Endothelial cell of umbilical vein (primary cell): ENCODE measurements at regions not wholly inside any gene's neighbourhood (a gene's known extent, or its start where the extent isn't known, plus 50 kb on each side); places are given as distances from the start of the nearest gene placed in this dataset.

Experiments used
- BruUV-seq: library from RNA; stranded (reverse); fragments of 400-500 nt; replicated peaks from 2 replicates; lab custom pipeline; 2021; lab: Mats Ljungman, UMichigan
- CTCF ChIA-PET: fragments of 300-600, 350-600 bp; sonication (Branson Sonifier 250); formaldehyde crosslinking; loops from one replicate; lab custom pipeline; 2021; ENCODE audit warnings: antibody characterized with exemption, inconsistent platforms; lab: Charles Lee
- POLR2A ChIA-PET: fragments of 300-600, 350-600 bp; sonication (Branson Sonifier 250); formaldehyde crosslinking; loops from one replicate; lab custom pipeline; 2021; ENCODE audit warnings: antibody characterized with exemption, inconsistent platforms; lab: Charles Lee
- DNase-seq: peaks from one replicate; pipeline ENCODE4 v3.0.0-alpha.2; 2011; ENCODE audit warnings: low read depth, low spot score
- FAIRE-seq: peaks from 2 replicates; lab custom pipeline; 2011; peaks lifted over from hg19 to GRCh38; lab: Jason Lieb, UNC
- H2AFZ ChIP-seq: 2 replicates; pipeline ENCODE4 v1.6.0; 2012; ENCODE audit warnings: low read depth, low read length, control low read depth, inconsistent platforms
- H3K27ac ChIP-seq: 2 replicates; pipeline ENCODE4 v1.5.1; 2011; ENCODE audit warnings: low read depth, mild to moderate bottlenecking, control low read depth, low read length, moderate library complexity; ENCODE audit not compliant: insufficient read depth
- H3K27me3 ChIP-seq, 2 experiments: 2 replicates each; pipeline versions ENCODE4 v1.6.0 to v1.6.1; 2011; ENCODE audit warnings: low read length in 2 of 2, mixed read lengths in 1 of 2; ENCODE audit not compliant: control insufficient read depth in 2 of 2, insufficient read depth in 2 of 2
- H3K36me3 ChIP-seq, 2 experiments: 2 replicates in 1 of 2; 3 replicates in 1 of 2; pipeline ENCODE4 v1.5.1; 2011; ENCODE audit warnings: low read length in 2 of 2, mild to moderate bottlenecking in 1 of 2, moderate library complexity in 1 of 2; ENCODE audit not compliant: control insufficient read depth in 2 of 2, insufficient read depth in 2 of 2; ENCODE audit errors: extremely low read depth in 1 of 2
- H3K4me1 ChIP-seq: 3 replicates; pipeline ENCODE4 v1.5.1; 2011; ENCODE audit warnings: mild to moderate bottlenecking, low read length; ENCODE audit not compliant: control insufficient read depth, insufficient read depth; ENCODE audit errors: extremely low read depth
- H3K4me2 ChIP-seq: 2 replicates; pipeline ENCODE4 v1.6.1; 2011; ENCODE audit warnings: low read length, control low read depth, mixed read lengths; ENCODE audit not compliant: insufficient read depth
- H3K4me3 ChIP-seq, 3 experiments: fragments of 200-600 bp in 1 of 3; sonication (generic), shearing (Covaris generic) in 1 of 3; replicated peaks in 1 of 3; 2 replicates each; pipeline ENCODE4 v1.5.1; 2011 to 2016; ENCODE audit warnings: control low read depth in 3 of 3, low read length in 3 of 3, mild to moderate bottlenecking in 2 of 3, inconsistent platforms in 1 of 3, low read depth in 1 of 3, moderate library complexity in 1 of 3; ENCODE audit not compliant: insufficient read depth in 1 of 3
- H3K79me2 ChIP-seq: 2 replicates; pipeline ENCODE4 v1.6.0; 2012; ENCODE audit warnings: low read length, inconsistent platforms; ENCODE audit not compliant: control insufficient read depth, insufficient read depth
- H3K9ac ChIP-seq: replicated peaks from 2 replicates; pipeline ENCODE3; 2011; ENCODE audit warnings: low read length, control low read depth; ENCODE audit not compliant: insufficient read depth; ENCODE audit errors: extremely low read depth
- H3K9me1 ChIP-seq: replicated peaks from 3 replicates; pipeline ENCODE4 v1.6.0; 2011; ENCODE audit warnings: mild to moderate bottlenecking, low read length; ENCODE audit not compliant: control insufficient read depth, insufficient read depth; ENCODE audit errors: extremely low read depth
- H3K9me3 ChIP-seq: replicated peaks from 2 replicates; pipeline ENCODE4 v1.5.1; 2012; ENCODE audit warnings: low read length, inconsistent platforms; ENCODE audit not compliant: control insufficient read depth, insufficient read depth
- H4K20me1 ChIP-seq: replicated peaks from 2 replicates; pipeline ENCODE3; 2011; ENCODE audit warnings: mild to moderate bottlenecking, low read length; ENCODE audit not compliant: control insufficient read depth, insufficient read depth; ENCODE audit errors: extremely low read depth
- CTCF ChIP-seq, 2 donors: IDR thresholded peaks; 1 replicate in 1 of 2; 2 replicates in 1 of 2; pipeline ENCODE4 v1.5.1; 2011; ENCODE audit warnings: low read length in 2 of 2, mild to moderate bottlenecking in 2 of 2, moderate library complexity in 2 of 2, control low read depth in 1 of 2, inconsistent platforms in 1 of 2, low read depth in 1 of 2; ENCODE audit not compliant: insufficient read depth in 1 of 2; ENCODE audit errors: extremely low read depth in 1 of 2
- EZH2 ChIP-seq: IDR thresholded peaks from 2 replicates; pipeline ENCODE4 v1.6.1; 2012; ENCODE audit warnings: borderline replicate concordance, low read depth, mild to moderate bottlenecking, moderate library complexity, low read length, inconsistent platforms; ENCODE audit not compliant: severe bottlenecking
- FOS ChIP-seq: IDR thresholded peaks from 2 replicates; pipeline ENCODE4 v1.6.1; 2011; ENCODE audit warnings: mild to moderate bottlenecking, low read length, moderate library complexity, borderline replicate concordance; ENCODE audit not compliant: insufficient read depth
- GATA2 ChIP-seq: IDR thresholded peaks from 2 replicates; pipeline ENCODE4 v1.7.0; 2011; ENCODE audit warnings: low read depth, mild to moderate bottlenecking, moderate library complexity, mixed read lengths, low read length; ENCODE audit not compliant: insufficient read length, insufficient read depth
- JUN ChIP-seq: IDR thresholded peaks from 2 replicates; pipeline ENCODE4 v1.6.1; 2011; ENCODE audit warnings: borderline replicate concordance, low read depth; ENCODE audit not compliant: insufficient read length, insufficient read depth
- MAX ChIP-seq: IDR thresholded peaks from 2 replicates; pipeline ENCODE4 v1.6.1; 2011; ENCODE audit not compliant: insufficient read depth, insufficient read length
- MYC ChIP-seq: IDR thresholded peaks from one replicate; pipeline ENCODE4 v1.6.1; 2011; ENCODE audit warnings: mild to moderate bottlenecking, low read depth, low read length
- POLR2A ChIP-seq: IDR thresholded peaks from 2 replicates; pipeline ENCODE4 v1.6.1; 2012; ENCODE audit warnings: low read depth, mild to moderate bottlenecking, control low read depth, low read length
- POLR2AphosphoS5 ChIP-seq: IDR thresholded peaks from 2 replicates; pipeline ENCODE4 v1.6.1; 2012; ENCODE audit warnings: low read depth, mild to moderate bottlenecking, control low read depth, low read length, moderate library complexity; ENCODE audit not compliant: insufficient read depth
- dilution Hi-C: fragments of 300-500 bp; cut with MboI; formaldehyde crosslinking; loops from one replicate; pipeline ENCODE4 v1.15.0; 2019; ENCODE audit warnings: low sequenced_read_pairs; ENCODE audit not compliant: extremely low pct_ligation_motif_present
- intact Hi-C: fragments of 100-400 bp; cut with micrococcal nuclease; formaldehyde crosslinking; loops from one replicate; pipeline ENCODE4 v1.10.0; 2022

- no peak overlapping the region for H2AFZ ChIP-seq
- H4K20me1 ChIP-seq: no peaks in the 10 kb centered on the region
- no peaks in the 10 kb centered on the region for H3K27me3 ChIP-seq
- no TSS peak for BruUV-seq
- H3K9me3 ChIP-seq: no peaks in the 10 kb centered on the region
- DNase-seq: no peak
- H3K27ac ChIP-seq: no peak overlapping the region
- intact Hi-C loops: no loop called here
- CTCF ChIA-PET: no interaction called here
- TF ChIP-seq MYC: no peak
- no peak for TF ChIP-seq POLR2AphosphoS5
- no peak for TF ChIP-seq JUN
- TF ChIP-seq EZH2: no peak
- no peak for TF ChIP-seq CTCF (IDR thresholded peaks at IDR 0.05; ENCODE audit: extremely low read depth in 1 of 2, insufficient read depth in 1 of 2, low read depth in 1 of 2, low read length in 2 of 2)
- TF ChIP-seq FOS: no peak
- no peak for TF ChIP-seq MAX
- no peak for TF ChIP-seq POLR2A
- TF ChIP-seq GATA2: no peak
- dilution Hi-C loops: no loop called here
- no peak overlapping the region for H3K9ac ChIP-seq
- H3K4me3 ChIP-seq: no peak overlapping the region
- no peaks in the 10 kb centered on the region for H3K36me3 ChIP-seq
- no peaks in the 10 kb centered on the region for H3K9me1 ChIP-seq
- POLR2A ChIA-PET: no interaction called here
- no peak overlapping the region for H3K4me2 ChIP-seq
- no peaks in the 10 kb centered on the region for H3K79me2 ChIP-seq
- no peak for FAIRE-seq
- no peaks in the 10 kb centered on the region for H3K4me1 ChIP-seq
Observed at GRCh38 chr2:220460257-220460985, 833.0 kb downstream of the SLC4A3 start.
